ENCODE measurements at regions not wholly inside any gene's neighbourhood (a gene's known extent, or its start where the extent isn't known, plus 50 kb on each side); places are given as distances from the start of the nearest gene placed in this dataset.

GRCh38 chr13:51534041-51534817 lies 50.0 kb upstream of the WDFY2 start:
- TF ChIP-seq CEBPB (IDR thresholded peaks at IDR 0.05) (no peak), TAF1 (IDR thresholded peaks at IDR 0.05; ENCODE audit: low read depth) (no peak), TEAD4 (IDR thresholded peaks at IDR 0.05) (no peak), ZBTB7A (IDR thresholded peaks at IDR 0.05; ENCODE audit: low read depth) (no peak), RAD21 (IDR thresholded peaks at IDR 0.05; ENCODE audit: low read depth) (no peak), REST (IDR thresholded peaks at IDR 0.05; ENCODE audit: low read depth) (no peak), YY1 (IDR thresholded peaks at IDR 0.05; ENCODE audit: low read depth) (no peak), EP300 (IDR thresholded peaks at IDR 0.05; ENCODE audit: borderline replicate concordance) (no peak), NFIC (IDR thresholded peaks at IDR 0.05) (no peak), TCF12 (IDR thresholded peaks at IDR 0.05; ENCODE audit: low read depth) (no peak), CREB1 (IDR thresholded peaks at IDR 0.05; ENCODE audit: low read depth) (no peak), USF1 (IDR thresholded peaks at IDR 0.05) (no peak), FOXM1 (IDR thresholded peaks at IDR 0.05; ENCODE audit: borderline replicate concordance, low read depth) (no peak)
- TF ChIP-seq, protein P1, sequence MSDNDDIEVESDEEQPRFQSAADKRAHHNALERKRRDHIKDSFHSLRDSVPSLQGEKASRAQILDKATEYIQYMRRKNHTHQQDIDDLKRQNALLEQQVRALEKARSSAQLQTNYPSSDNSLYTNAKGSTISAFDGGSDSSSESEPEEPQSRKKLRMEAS (IDR thresholded peaks at IDR 0.05), result no peak
